Heart right ventricle (tissue), 16 donors: ENCODE measurements at regions not wholly inside any gene's neighbourhood (a gene's known extent, or its start where the extent isn't known, plus 50 kb on each side); places are given as distances from the start of the nearest gene placed in this dataset.

Experiments used
- ATAC-seq, 8 donors: fragments of 200-7000 bp; cut with Tn5 transposase; one replicate each; pipeline ENCODE4 v1.9.1; 2020; ENCODE audit warnings: mild to moderate bottlenecking in 8 of 8, moderate library complexity in 8 of 8, moderate number of reproducible peaks in 1 of 8
- DNase-seq, 2 donors: peaks; one replicate each; pipeline ENCODE4 v3.0.0-alpha.2; 2020
- H3K27ac ChIP-seq, 10 donors: fragments of 200-600 bp; sonication (generic) in 2 of 10; one replicate each; pipeline versions ENCODE4 v1.5.0 to v1.8.0; 2020 to 2022; ENCODE audit warnings: mild to moderate bottlenecking in 3 of 10
- H3K27me3 ChIP-seq, 7 donors: fragments of 200-600 bp; one replicate each; pipeline ENCODE4 v1.8.0; 2021 to 2022; ENCODE audit warnings: mild to moderate bottlenecking in 2 of 7
- H3K36me3 ChIP-seq, 9 donors: fragments of 200-600 bp; sonication (generic) in 1 of 9; one replicate each; pipeline versions ENCODE4 v1.5.0 to v1.8.0; 2020 to 2022; ENCODE audit warnings: mild to moderate bottlenecking in 2 of 9
- H3K4me1 ChIP-seq, 9 donors: fragments of 200-600 bp; sonication (generic) in 1 of 9; one replicate each; pipeline versions ENCODE4 v1.5.0 to v1.8.0; 2020 to 2022; ENCODE audit warnings: mild to moderate bottlenecking in 4 of 9
- H3K4me3 ChIP-seq, 10 donors: fragments of 200-600 bp; sonication (generic) in 2 of 10; one replicate each; pipeline versions ENCODE4 v1.5.0 to v1.8.0; 2020 to 2022; ENCODE audit warnings: mild to moderate bottlenecking in 7 of 10, moderate library complexity in 2 of 10
- H3K9me3 ChIP-seq, 11 donors: fragments of 200-600 bp in 10 of 11; sonication (generic) in 2 of 11; one replicate each; pipeline versions ENCODE4 v1.5.0 to v1.8.0; 2013 to 2022; ENCODE audit warnings: mild to moderate bottlenecking in 2 of 11, control low read depth in 1 of 11, moderate library complexity in 1 of 11
- CTCF ChIP-seq, 9 donors: fragments of 200-600 bp; sonication (generic) in 2 of 9; IDR thresholded peaks; one replicate each; pipeline versions ENCODE4 v1.5.0 to v1.8.0; 2021 to 2022; ENCODE audit warnings: antibody characterized with exemption in 9 of 9, mild to moderate bottlenecking in 5 of 9, moderate library complexity in 1 of 9
- WGBS, 2 donors: extraction: QIAGEN DNeasy Blood & Tissue Kit; methylation state at CpG; one replicate each; pipeline ENCODE4 v1.1.7; 2013; ENCODE audit warnings: inconsistent platforms in 1 of 2; 5-methylcytosine and 5-hydroxymethylcytosine counted together
- intact Hi-C, 10 donors: fragments of 100-400 bp; cut with DNase I; formaldehyde crosslinking; loops; one replicate each; pipeline versions ENCODE4 v1.11.1 to v1.14.2; 2022
- donor health status: Arrhythmogenic right ventricular cardiomyopathy.
- donor health status: ischemic (EF 13 %, LVEDD 7.1; RV severe dilation, severe dysfunction).
- donor health status: healthy with polysubstance abuse.
- donor health status: DM: no; HTN: yes; CAD: no.
- donor health status: DM: no; HTN: no; CAD: no.
- donor health status: ischemic (EF 25% LVEDD 6.9; RV normal size, moderate dysfunction).
- donor health status: ischemic (EF 25% LVEDD 5.7; RV mildly dilated, moderate dysfunction).
- donor health status: healthy.
- donor health status: DM: yes; HTN: yes; CAD: no.
- donor health status: Ischemic cardiomyopathy.
- donor health status: ischemic (EF 35%, LVEDD 5.7; RV mildly dilated, moderate dysfunction).
- donor health status: nonischemic (EF 11% LVEDD 7.7; RV severe dilation, severe dysfunction).
- donor health status: DM: yes; HTN: yes; CAD: no.
- donor health status: PGD.
- donor health status: ischemic (EF 29% LVEDD 5.4; RV normal size, mild dysfunction).
- donor health status: nonischemic (EF 23%, LVEDD 6.1; RV moderate dilation, normal function).

DNA sequence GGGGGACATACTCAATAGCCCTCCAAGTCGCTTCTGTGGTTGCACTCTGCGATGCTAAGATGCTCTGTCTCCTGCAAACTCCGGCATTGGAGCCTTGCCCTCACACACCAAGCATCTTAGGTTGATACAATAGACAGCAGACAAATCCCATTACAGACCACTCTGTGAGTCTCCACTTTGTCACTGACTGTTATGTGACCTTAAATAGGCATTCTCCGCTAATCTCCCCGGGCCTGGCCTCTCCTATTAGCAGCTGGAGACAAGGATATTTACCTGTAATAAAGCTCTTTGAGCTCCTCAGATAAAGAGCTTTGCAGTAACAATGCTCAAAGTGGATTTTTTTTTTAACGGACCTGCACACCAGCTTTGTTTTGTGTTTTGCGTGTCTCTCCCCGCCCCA is 479.7 kb upstream of the TBX3 start:
- H3K4me3 ChIP-seq, result no peak overlapping the region
- no peak overlapping the region for H3K27ac ChIP-seq
- no peaks in the 10 kb centered on the region for H3K36me3 ChIP-seq
- 77 to 82% methylated on average over 8 of the region's 8 CpGs for WGBS, 2 donors
- peaks cover 0 to 1% (median 0%) of the 10 kb centered on the region in 11 donors for H3K9me3 ChIP-seq
- H3K4me1 ChIP-seq, result no peaks in the 10 kb centered on the region
- DNase-seq, result no peak
- intact Hi-C loops, result loop anchor here in 3 of 10 donors (10.0 kb wide), 2 partner anchors 239 to 499 kb away; no protein-coding TSS in a partner anchor
- no peak for TF ChIP-seq CTCF (IDR thresholded peaks at IDR 0.05)
- H3K27me3 ChIP-seq, result peaks cover 0 to 2% (median 0%) of the 10 kb centered on the region in 7 donors
- ATAC-seq, result no peak

DNA sequence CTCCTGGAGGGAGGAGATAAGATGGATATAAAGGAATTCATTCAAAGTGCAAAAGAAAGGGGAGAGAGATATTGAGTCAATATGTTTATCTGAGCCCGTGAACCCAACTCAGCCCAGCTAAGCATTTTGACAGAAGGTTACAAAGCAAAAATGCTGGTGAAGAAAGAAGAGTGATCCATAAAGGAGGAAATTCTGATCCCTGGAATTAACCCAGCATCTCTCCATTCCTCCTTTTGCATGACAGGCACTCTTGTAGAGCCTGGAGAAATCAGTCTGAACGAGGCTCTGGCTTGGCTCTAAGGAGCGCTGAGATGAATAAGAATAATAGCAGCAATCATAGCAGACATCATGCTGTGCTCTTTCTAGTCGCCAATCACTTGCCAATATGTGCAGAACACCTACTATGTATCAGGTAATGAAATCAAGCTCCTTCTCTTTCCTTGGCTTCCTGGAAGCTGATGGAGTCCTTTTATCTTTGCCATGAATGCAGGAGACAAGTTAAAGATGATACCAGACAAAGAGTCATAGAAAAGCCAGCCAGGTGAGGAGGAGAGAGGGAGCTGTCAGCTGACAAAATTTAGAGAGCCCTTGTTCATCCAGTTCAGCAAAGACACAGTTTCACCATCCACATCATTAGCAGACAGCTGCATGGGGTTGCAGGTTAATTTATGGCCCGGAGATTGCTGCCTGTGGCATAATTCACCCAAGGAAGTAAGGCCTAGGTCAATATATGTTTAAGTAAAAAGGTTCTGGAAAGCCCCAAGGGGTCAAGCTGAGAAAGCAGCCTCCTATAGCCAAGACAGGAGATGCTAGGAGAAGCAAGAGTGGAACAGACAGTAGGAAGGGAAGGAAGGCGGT is 476.5 kb upstream of the TBX3 start:
- Histone ChIP-seq H3K4me3 (no peak overlapping the region), H3K9me3 (no peaks in the 10 kb centered on the region), H3K27me3 (no peaks in the 10 kb centered on the region), H3K36me3 (no peaks in the 10 kb centered on the region), H3K4me1 (no peaks in the 10 kb centered on the region), H3K27ac (no peak overlapping the region)
- ATAC-seq (no peak), DNase-seq (no peak)
- WGBS, 2 donors, result 86 to 87% methylated on average over 6 of the region's 6 CpGs
- intact Hi-C loops, result loop anchor here in 3 of 10 donors (10.0 kb wide), 2 partner anchors 236 to 496 kb away; no protein-coding TSS in a partner anchor
- TF ChIP-seq CTCF (IDR thresholded peaks at IDR 0.05), result no peak

- 64 to 65% methylated on average over 5 of the region's 5 CpGs for WGBS, 2 donors
- Histone ChIP-seq H3K36me3 (no peaks in the 10 kb centered on the region), H3K9me3 (no peaks in the 10 kb centered on the region), H3K4me1 (no peaks in the 10 kb centered on the region), H3K27me3 (no peaks in the 10 kb centered on the region), H3K4me3 (no peak overlapping the region), H3K27ac (no peak overlapping the region)
- DNase-seq, result no peak
- TF ChIP-seq CTCF (IDR thresholded peaks at IDR 0.05), result no peak
- no peak for ATAC-seq
- intact Hi-C loops, result no loop called here
Observed at GRCh38 chr12:115158816-115159215, 474.8 kb upstream of the TBX3 start.

DNA sequence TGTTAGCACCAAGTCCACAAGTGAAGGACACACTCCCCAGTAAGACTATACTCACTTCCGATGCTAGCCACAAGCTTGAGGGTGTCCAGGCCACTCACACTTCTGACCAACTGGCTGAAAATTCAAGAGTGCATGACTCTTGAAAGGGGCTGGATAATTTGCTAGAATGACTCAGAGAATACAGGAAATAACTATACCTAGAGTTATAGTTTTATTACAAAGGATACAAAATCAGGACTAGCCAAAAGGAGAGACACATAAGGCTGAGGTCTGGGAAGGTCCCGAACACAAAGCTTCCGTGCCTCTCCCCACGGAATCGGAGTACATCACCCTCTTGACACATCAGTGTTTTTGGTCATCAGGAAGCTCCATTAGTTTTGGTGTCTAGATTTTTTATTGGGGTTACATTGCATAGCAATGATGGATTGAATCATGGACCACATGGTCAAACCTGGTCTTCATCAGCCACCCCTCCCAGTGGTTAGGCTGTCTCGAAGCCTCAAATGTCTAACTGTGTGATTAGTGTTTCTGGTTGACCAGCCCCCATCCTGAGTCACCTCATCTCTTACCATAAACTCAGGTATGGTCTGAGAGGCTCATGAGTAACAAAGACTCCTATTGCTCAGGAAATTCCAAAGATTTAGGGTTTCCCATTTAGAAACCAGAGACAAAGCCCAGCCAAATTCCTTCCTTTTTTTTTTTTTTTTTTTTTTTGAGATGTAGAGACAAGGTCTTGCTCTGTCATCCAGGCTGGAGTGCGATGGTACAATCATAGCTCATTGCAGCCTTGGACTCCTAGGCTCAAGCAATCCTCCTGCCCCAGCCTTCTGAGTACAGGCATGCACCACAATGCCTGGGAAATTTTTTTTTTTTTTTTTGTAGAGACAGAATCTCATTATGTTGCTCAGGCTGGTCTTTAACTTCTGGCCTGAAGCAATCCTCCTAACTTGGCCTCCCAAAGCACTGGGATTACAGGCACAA is 472.0 kb upstream of the TBX3 start:
- no peak for TF ChIP-seq CTCF (IDR thresholded peaks at IDR 0.05)
- DNase-seq (no peak), ATAC-seq (no peak)
- intact Hi-C loops, result no loop called here
- no peaks in the 10 kb centered on the region for H3K27me3 ChIP-seq
- H3K27ac ChIP-seq, result no peak overlapping the region
- H3K9me3 ChIP-seq, result no peaks in the 10 kb centered on the region
- H3K4me3 ChIP-seq, result no peak overlapping the region
- no peaks in the 10 kb centered on the region for H3K4me1 ChIP-seq
- WGBS, 2 donors, result 85 to 89% methylated on average over 7 of the region's 7 CpGs
- no peaks in the 10 kb centered on the region for H3K36me3 ChIP-seq
